ENCODE measurements at regions not wholly inside any gene's neighbourhood (a gene's known extent, or its start where the extent isn't known, plus 50 kb on each side); places are given as distances from the start of the nearest gene placed in this dataset.

DNA sequence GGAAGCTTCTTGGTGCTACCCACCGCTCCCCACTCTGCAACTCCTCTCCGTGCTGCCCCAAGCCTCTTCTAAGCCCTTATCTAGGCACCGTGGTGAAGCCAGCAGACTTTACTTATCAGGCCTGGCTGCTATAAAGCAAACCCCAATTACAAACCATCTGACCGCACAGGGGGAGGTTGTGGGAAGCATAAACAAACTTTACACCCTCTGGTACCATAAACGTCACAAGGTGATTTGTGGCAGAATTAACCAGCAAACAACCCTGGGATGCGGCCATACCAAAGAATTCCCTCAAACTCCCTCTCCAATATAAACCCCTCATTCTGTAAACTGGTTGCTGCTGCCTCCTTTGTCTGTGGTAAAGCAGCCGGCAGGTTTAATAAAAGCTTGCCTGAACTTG, 55.2 kb downstream of the MAGEC2 start:
- no peak for DNase-seq (ENCODE audit: low spot score)

- no peak for DNase-seq (ENCODE audit: low spot score)
Measured at GRCh38 chrX:142134533-142134932, 70.6 kb downstream of the MAGEC2 start.

GRCh38 chrX:142096253-142096652, 108.8 kb downstream of the MAGEC2 start:
- DNase-seq (ENCODE audit: low spot score), result no peak

DNA sequence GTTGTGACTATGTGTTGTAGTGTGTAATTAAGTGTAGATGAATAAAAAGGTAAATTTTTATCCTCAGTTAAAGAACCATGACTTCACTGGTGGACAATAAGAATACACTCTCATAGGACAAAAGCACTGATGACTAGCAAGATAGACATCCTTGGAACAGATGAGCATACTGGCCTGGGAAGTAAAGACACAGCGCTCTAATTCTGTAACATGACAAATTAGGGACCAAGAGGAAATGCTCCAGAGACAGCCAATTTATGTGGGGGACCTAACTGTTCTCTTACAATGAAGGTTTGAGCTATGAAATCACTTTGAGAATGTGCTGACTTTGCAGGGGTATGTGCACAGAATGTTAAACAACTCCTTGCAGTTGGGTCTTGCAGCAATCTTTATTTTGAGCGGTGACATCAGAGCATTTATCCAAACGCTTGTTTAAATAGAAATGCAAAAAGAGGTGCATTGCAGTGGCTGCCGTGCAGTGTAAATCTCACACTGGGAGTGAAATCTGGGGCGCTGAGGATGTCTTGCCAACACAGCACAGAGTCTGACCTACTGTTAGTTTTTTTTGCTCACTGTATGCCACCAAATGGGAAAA, 109.3 kb downstream of the MAGEC2 start:
- no peak for DNase-seq (ENCODE audit: low spot score)

DNA sequence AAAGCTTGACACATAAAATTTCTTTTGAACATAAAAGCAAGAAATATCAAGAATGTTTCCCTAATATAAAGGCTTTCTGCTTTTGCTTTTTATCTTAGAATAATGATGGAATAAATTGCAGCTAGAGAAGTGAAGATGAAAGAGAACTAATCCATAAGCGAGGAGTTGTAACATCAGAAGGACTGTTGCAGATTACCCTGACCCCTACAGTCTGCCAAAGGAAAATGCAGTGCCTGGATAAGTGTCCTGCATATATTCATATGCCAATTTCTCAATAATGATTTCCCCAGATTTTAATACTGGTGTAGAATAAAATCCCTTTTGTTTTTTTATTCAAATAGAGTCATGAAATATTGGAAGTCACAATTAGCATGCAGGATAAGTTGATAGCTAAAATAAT, 115.9 kb downstream of the MAGEC2 start:
- peak; percentile 1 for DNase-seq (ENCODE audit: low spot score)

GRCh38 chrX:142084611-142085010, 120.5 kb downstream of the MAGEC2 start:
- DNase-seq (ENCODE audit: low spot score), result no peak

DNA sequence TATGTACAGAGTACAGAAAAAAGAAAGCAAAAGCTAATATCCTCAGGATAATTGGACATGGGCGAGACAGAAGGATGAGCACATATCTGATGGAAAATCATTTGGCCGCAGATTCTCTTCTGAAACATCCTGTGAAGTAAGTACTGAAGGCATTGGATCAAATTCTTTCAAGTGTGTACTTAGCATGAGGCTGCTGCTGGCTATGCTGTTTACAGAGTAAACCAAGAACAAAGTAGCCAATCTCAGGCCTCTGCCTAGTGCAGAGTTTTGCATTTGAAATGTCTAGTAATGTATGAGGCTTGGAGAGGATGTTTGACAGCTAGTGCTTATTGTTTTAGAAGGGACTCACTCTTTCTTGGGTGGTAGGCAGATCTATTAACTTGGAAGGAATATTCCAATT, 128.5 kb downstream of the MAGEC2 start:
- no peak for DNase-seq (ENCODE audit: low spot score)

DNA sequence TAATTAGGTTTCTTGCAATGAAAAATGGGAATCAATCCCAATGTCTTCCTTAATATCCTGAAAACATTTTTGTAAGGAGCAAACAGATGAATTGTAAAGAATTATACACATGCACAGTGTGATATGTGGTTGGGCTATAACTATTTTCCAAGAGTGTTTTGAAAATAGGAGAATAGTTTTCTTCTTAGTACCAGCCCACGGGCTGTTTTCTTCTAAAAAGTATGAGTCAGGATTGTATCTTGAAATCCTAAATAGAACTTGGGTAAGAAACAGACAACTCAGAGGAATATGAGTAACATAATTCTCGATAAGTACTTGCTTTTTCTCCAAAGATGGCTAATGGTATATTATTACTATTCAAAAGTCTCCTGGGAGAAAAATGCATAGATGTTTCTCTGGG, 136.7 kb downstream of the MAGEC2 start:
- no peak for DNase-seq (ENCODE audit: low spot score)

DNA sequence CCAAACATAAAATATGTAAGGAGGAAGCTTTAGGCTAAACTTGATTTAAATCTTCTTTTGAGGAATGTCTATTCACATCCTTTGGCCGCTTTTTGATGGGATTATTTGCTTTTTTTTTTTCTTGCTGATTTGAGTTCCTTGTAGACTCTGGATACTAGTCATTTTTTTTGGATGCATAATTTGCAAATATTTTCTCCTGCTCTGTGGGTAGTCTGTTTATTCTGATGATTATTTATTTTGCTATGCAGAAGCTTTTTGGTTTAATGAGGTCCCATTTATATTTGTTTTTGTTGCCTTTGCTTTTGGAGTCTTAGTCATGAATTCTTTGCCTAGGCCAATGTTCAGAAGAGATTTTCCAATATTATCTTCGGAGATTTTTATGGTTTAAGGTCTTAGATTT, 144.9 kb downstream of the MAGEC2 start:
- no peak for DNase-seq (ENCODE audit: low spot score)

DNA sequence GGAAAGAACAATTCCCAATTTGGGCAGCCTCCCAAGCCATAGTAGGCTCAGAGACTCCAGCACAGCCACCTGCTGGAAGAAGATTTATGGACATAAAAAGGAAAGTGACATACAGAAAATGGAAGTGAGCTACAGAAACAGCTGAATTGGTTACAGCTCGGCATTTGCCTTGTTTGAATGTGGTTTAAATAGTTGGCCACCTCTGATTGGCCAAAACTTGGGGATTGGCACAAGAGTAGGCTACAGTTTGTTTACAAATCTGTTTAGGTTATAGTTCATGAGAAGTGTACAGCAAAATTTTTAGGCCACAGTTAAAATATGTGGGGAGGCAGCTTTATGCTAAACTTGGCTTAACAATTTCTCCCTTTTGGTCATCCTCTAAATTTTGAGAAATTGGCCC, 150.4 kb downstream of the MAGEC1 start:
- no peak for DNase-seq (ENCODE audit: low spot score)

- DNase-seq (ENCODE audit: low spot score), result no peak
Measured at GRCh38 chrX:142052238-142052637, 148.5 kb downstream of the MAGEC1 start.

- no peak for DNase-seq (ENCODE audit: low spot score)
Measured at GRCh38 chrX:142043196-142043595, 139.5 kb downstream of the MAGEC1 start.

- DNase-seq (ENCODE audit: low spot score), result no peak
Measured at GRCh38 chrX:142040906-142041305, 137.2 kb downstream of the MAGEC1 start.

DNA sequence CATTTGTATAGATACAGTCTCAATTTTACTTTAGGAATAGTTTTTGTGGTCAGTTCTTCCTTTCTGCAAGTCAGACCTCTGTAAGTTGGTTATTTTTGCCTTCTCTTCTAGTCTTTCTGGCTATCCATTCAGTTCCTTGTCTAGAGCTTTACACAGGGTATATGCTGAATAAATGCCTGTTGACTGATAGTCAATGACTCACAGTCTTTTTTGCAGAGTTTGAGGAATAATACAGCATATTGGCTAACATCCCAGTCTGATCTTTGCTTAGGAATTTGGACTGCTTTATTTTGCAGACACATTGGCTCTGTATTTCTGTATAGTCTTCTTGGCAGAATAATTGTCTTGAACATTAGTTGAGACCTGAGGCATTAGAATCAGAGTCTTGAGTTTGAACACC, 132.4 kb downstream of the MAGEC1 start:
- peak; percentile 15 for DNase-seq (ENCODE audit: low spot score)

GRCh38 chrX:142005532-142005931, 101.8 kb downstream of the MAGEC1 start:
- DNase-seq (ENCODE audit: low spot score), result no peak

DNA sequence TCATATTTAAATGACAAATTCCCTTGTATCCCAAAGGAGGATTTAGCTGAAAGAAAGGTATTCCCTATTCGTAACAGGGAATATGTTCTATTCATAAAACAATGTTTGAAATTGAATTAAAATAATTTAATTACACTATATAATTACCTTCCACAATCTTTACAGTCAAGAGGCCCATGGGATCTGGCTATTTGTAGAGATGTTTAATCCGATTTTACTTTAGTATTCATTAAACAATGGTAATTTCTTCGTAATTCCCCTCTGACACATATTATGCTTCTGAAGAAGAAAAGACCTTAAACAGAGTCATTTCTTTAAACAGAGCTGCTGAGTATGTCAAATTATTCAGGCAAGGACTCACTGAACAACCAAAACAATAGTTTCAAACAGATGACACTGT, 98.8 kb downstream of the MAGEC1 start:
- no peak for DNase-seq (ENCODE audit: low spot score)

- peak; percentile 12 for DNase-seq (ENCODE audit: low spot score)
Measured at GRCh38 chrX:142001934-142002333, 98.2 kb downstream of the MAGEC1 start.

GRCh38 chrX:141989815-141990214, 86.1 kb downstream of the MAGEC1 start:
- peak; percentile 75 for DNase-seq (ENCODE audit: low spot score)

- DNase-seq (ENCODE audit: low spot score), result peak; percentile 20
Measured at GRCh38 chrX:141989134-141989533, 85.4 kb downstream of the MAGEC1 start.

GRCh38 chrX:141982296-141982695, 78.6 kb downstream of the MAGEC1 start:
- no peak for DNase-seq (ENCODE audit: low spot score)

DNA sequence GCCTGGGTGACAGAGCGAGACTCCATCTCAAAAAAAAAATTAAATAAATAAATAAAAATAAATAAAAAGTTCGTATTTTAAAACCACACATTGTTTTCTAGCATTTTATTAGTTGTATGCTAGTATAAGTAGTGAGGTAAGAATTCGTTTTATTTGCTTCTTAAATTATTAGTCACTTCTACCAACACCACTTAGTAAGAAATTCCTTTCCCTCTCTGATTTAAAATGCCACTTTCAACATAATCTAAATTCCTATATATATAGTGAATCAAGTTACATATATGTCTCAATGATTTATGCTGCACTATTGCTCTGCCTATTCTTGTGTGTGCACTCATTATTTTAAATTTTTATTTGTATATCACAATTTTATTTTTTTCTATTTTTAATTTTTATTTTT, 72.1 kb downstream of the MAGEC1 start:
- no peak for DNase-seq (ENCODE audit: low spot score)

DNA sequence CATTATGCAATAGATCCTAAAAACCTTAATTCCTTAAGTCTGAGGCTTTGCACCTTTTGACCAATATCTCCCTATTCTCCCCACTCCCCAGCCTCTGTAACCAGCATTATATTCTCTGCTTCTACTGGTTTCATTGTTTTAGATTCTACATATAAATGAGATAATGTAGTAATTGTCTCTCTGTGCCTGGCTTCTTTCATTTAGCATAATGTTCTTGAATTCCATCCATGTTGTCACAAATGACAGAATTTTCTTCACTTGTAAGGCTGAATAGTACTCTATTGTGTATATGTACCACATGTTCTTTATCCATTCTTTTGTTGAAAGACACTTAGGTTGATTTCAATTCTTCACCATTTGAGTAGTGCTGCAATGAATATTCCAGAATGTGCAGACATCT, 66.0 kb downstream of the MAGEC1 start:
- DNase-seq (ENCODE audit: low spot score), result no peak

- peak; percentile 45 for DNase-seq (ENCODE audit: low spot score)
Measured at GRCh38 chrX:141960578-141960977, 56.9 kb downstream of the MAGEC1 start.
